SK-N-SH (cell line): ENCODE measurements at regions not wholly inside any gene's neighbourhood (a gene's known extent, or its start where the extent isn't known, plus 50 kb on each side); places are given as distances from the start of the nearest gene placed in this dataset.

Source experiments
- CTCF ChIA-PET: fragments of 300-600, 350-600 bp; formaldehyde crosslinking; extraction: SDS; loops from one replicate; lab custom pipeline; 2021; lab: Yijun Ruan, JAX
- POLR2A ChIA-PET: fragments of 350-600 bp; sonication (Branson Sonifier 250); formaldehyde crosslinking; extraction: SDS; loops from one replicate; lab custom pipeline; 2020; ENCODE audit warnings: antibody characterized with exemption, inconsistent platforms; lab: Yijun Ruan, JAX
- DNase-seq: peaks from one replicate; pipeline ENCODE4 v3.0.0; 2012
- H2AFZ ChIP-seq: fragments of 200-600 bp; sonication (generic); 2 replicates; pipeline ENCODE4 v1.8.1; 2016; ENCODE audit warnings: antibody characterized with exemption, mild to moderate bottlenecking, low read depth
- H3F3A ChIP-seq: fragments of 200-600 bp; sonication (generic); replicated peaks from 2 replicates; pipeline ENCODE3; 2016; ENCODE audit warnings: antibody characterized with exemption, mild to moderate bottlenecking; ENCODE audit not compliant: insufficient read depth
- H3K27ac ChIP-seq, 2 experiments: fragments of 200-500 bp in 1 of 2; fragments of 200-600 bp in 1 of 2; sonication (Bioruptor generic) in 1 of 2; sonication (generic), shearing (Covaris generic) in 1 of 2; 2 replicates each; pipeline versions ENCODE4 v1.5.1 to v1.6.1; 2014 to 2016; ENCODE audit warnings: low read depth in 2 of 2, inconsistent platforms in 1 of 2, low read length in 1 of 2, mild to moderate bottlenecking in 1 of 2, mixed read lengths in 1 of 2
- H3K27me3 ChIP-seq: fragments of 200-600 bp; sonication (generic), shearing (Covaris generic); 2 replicates; pipeline ENCODE4 v1.6.1; 2016; ENCODE audit warnings: mixed run types; ENCODE audit not compliant: insufficient read depth
- H3K36me3 ChIP-seq, 2 experiments: fragments of 200-500 bp in 1 of 2; fragments of 200-600 bp in 1 of 2; sonication (Bioruptor generic) in 1 of 2; sonication (generic) in 1 of 2; replicated peaks in 1 of 2; 2 replicates each; pipeline versions ENCODE3 to v1.5.1; 2014 to 2016; ENCODE audit warnings: low read length in 1 of 2, mild to moderate bottlenecking in 1 of 2; ENCODE audit not compliant: insufficient read depth in 2 of 2, control insufficient read depth in 1 of 2
- H3K4me1 ChIP-seq, 2 experiments: fragments of 200-500 bp in 1 of 2; fragments of 200-600 bp in 1 of 2; sonication (Bioruptor generic) in 1 of 2; sonication (generic), shearing (Covaris generic) in 1 of 2; 2 replicates each; pipeline versions ENCODE4 v1.5.1 to v1.6.1; 2014 to 2016; ENCODE audit warnings: low read depth in 1 of 2, low read length in 1 of 2, mixed run types in 1 of 2; ENCODE audit not compliant: insufficient read depth in 2 of 2, control insufficient read depth in 1 of 2
- H3K4me2 ChIP-seq: fragments of 200-600 bp; sonication (generic), shearing (Covaris generic); 2 replicates; pipeline ENCODE4 v1.6.1; 2017; ENCODE audit warnings: mixed run types
- H3K4me3 ChIP-seq, 2 experiments: fragments of 200-500 bp in 1 of 2; fragments of 200-600 bp in 1 of 2; sonication (Bioruptor generic) in 1 of 2; sonication (generic), shearing (Covaris generic) in 1 of 2; 2 replicates each; pipeline versions ENCODE4 v1.5.1 to v1.8.1; 2014 to 2016; ENCODE audit warnings: low read depth in 2 of 2, inconsistent platforms in 1 of 2, low read length in 1 of 2, mild to moderate bottlenecking in 1 of 2, mixed read lengths in 1 of 2, moderate library complexity in 1 of 2
- H3K79me2 ChIP-seq: fragments of 200-600 bp; sonication (generic); 2 replicates; pipeline ENCODE4 v1.8.1; 2017; ENCODE audit warnings: mild to moderate bottlenecking; ENCODE audit not compliant: insufficient read depth
- H3K9ac ChIP-seq: fragments of 200-600 bp; sonication (generic); 2 replicates; pipeline ENCODE4 v1.6.1; 2017; ENCODE audit warnings: mixed run types
- H3K9me2 ChIP-seq: fragments of 200-600 bp; sonication (generic); 2 replicates; pipeline ENCODE4 v1.6.1; 2017; ENCODE audit warnings: mixed run types
- H3K9me3 ChIP-seq: fragments of 200-600 bp; sonication (generic); 2 replicates; pipeline ENCODE4 v1.6.1; 2017; ENCODE audit warnings: mixed run types, mild to moderate bottlenecking, moderate library complexity
- H4K20me1 ChIP-seq: fragments of 200-600 bp; sonication (generic); 2 replicates; pipeline ENCODE4 v1.6.1; 2017; ENCODE audit warnings: mild to moderate bottlenecking, mixed run types; ENCODE audit not compliant: insufficient read depth
- CHD2 ChIP-seq: fragments of 150-350 bp; IDR thresholded peaks from 2 replicates; pipeline ENCODE4 v1.6.1; 2018; ENCODE audit warnings: low read length; ENCODE audit not compliant: partially characterized antibody
- EP300 ChIP-seq, 2 experiments: IDR thresholded peaks; 2 replicates each; pipeline versions ENCODE4 v1.4.0 to v1.6.1; 2012; ENCODE audit warnings: borderline replicate concordance in 1 of 2, low read depth in 1 of 2, low read length in 1 of 2
- EZH2phosphoT487 ChIP-seq: fragments of 200-600 bp; sonication (generic); IDR thresholded peaks from 2 replicates; pipeline ENCODE4 v1.6.1; 2017; ENCODE audit warnings: low read depth, mixed run types, mild to moderate bottlenecking, antibody characterized with exemption, moderate library complexity, borderline replicate concordance
- FOSL2 ChIP-seq: IDR thresholded peaks from 2 replicates; pipeline ENCODE4 v1.4.0; 2012; ENCODE audit warnings: low read depth, mild to moderate bottlenecking, moderate library complexity, borderline replicate concordance
- FOXJ3 ChIP-seq: sonication (generic); formaldehyde crosslinking; IDR thresholded peaks from 2 replicates; pipeline ENCODE4 v1.5.1; 2020; ENCODE audit warnings: mild to moderate bottlenecking, missing genetic modification reagents
- MAX ChIP-seq: IDR thresholded peaks from 2 replicates; pipeline ENCODE4 v1.4.0; 2012; ENCODE audit warnings: low read depth
- MEF2A ChIP-seq: IDR thresholded peaks from 2 replicates; pipeline ENCODE4 v1.4.0; 2012; ENCODE audit warnings: low read depth, borderline replicate concordance
- MXI1 ChIP-seq: IDR thresholded peaks from 2 replicates; pipeline ENCODE4 v1.6.1; 2012; ENCODE audit warnings: mild to moderate bottlenecking, low read depth, low read length, improper control_type of control experiment
- NFIC ChIP-seq: IDR thresholded peaks from 2 replicates; pipeline ENCODE4 v1.4.0; 2012; ENCODE audit warnings: borderline replicate concordance
- RCOR1 ChIP-seq: fragments of 150-350 bp; IDR thresholded peaks from 2 replicates; pipeline ENCODE4 v1.6.1; 2017; ENCODE audit warnings: antibody characterized with exemption, low read length
- REST ChIP-seq: IDR thresholded peaks from 2 replicates; pipeline ENCODE4 v1.6.1; 2012; ENCODE audit warnings: mild to moderate bottlenecking, low read depth, low read length, moderate library complexity
- USF1 ChIP-seq: IDR thresholded peaks from 2 replicates; pipeline ENCODE4 v1.4.0; 2012; ENCODE audit warnings: low read depth, borderline replicate concordance
- USF2 ChIP-seq: fragments of 150-350 bp; IDR thresholded peaks from 2 replicates; pipeline ENCODE4 v1.6.1; 2017; ENCODE audit warnings: antibody characterized with exemption, low read length, low read depth, borderline replicate concordance
- WGBS: methylation state at CpG from one replicate; pipeline ENCODE4 v1.1.6; 2017; ENCODE audit warnings: low lambda C conversion rate; 5-methylcytosine and 5-hydroxymethylcytosine counted together

- Histone ChIP-seq H3K4me2 (no peak overlapping the region), H3K27me3 (peaks cover 6% of the 10 kb centered on the region; the same call in 1 of the 2 replicates), H3K9me2 (no peaks in the 10 kb centered on the region), H3K79me2 (no peaks in the 10 kb centered on the region), H3F3A (no peaks in the 10 kb centered on the region), H3K9me3 (no peaks in the 10 kb centered on the region), H4K20me1 (no peaks in the 10 kb centered on the region), H3K9ac (no peak overlapping the region), H3K36me3 (no peaks in the 10 kb centered on the region), H3K27ac (no peak overlapping the region), H3K4me3 (no peak overlapping the region), H2AFZ (no peak overlapping the region), H3K4me1 (no peaks in the 10 kb centered on the region)
- ChIA-PET POLR2A (no interaction called here), CTCF (interaction anchor here (1.2 kb wide), 1 partner anchor 423 kb away, joined by 3 read pairs; no protein-coding TSS in a partner anchor)
- TF ChIP-seq MEF2A (no peak), MAX (no peak)
- WGBS, result 0% methylated on average over 1 of the region's 1 CpG
- DNase-seq, result no peak
Measured at GRCh38 chr17:6011206-6011605, 59.0 kb upstream of the WSCD1 start.

- DNase-seq, result no peak
Measured at GRCh38 chr17:6018788-6019187, 51.4 kb upstream of the WSCD1 start.

GRCh38 chr17:6019959-6020358 is 50.2 kb upstream of the WSCD1 start:
- Histone ChIP-seq H3K9ac (no peak overlapping the region), H3K36me3 (no peaks in the 10 kb centered on the region), H3F3A (no peaks in the 10 kb centered on the region), H3K9me3 (no peaks in the 10 kb centered on the region), H3K79me2 (no peaks in the 10 kb centered on the region), H2AFZ (no peak overlapping the region), H4K20me1 (no peaks in the 10 kb centered on the region), H3K27me3 (peaks cover 15% of the 10 kb centered on the region; the same call in 1 of the 2 replicates), H3K4me2 (no peak overlapping the region), H3K4me1 (no peaks in the 10 kb centered on the region), H3K4me3 (no peak overlapping the region), H3K27ac (no peak overlapping the region), H3K9me2 (no peaks in the 10 kb centered on the region)
- CTCF ChIA-PET, result no interaction called here
- no peak for DNase-seq
- 18% methylated on average over 6 of the region's 6 CpGs for WGBS
- POLR2A ChIA-PET, result no interaction called here
- TF ChIP-seq FOSL2, result no peak
- TF ChIP-seq NFIC, result no peak
- no peak for TF ChIP-seq EZH2phosphoT487
- no peak for TF ChIP-seq FOXJ3
- TF ChIP-seq RCOR1, result no peak
- no peak for TF ChIP-seq USF2
- no peak for TF ChIP-seq EP300 (IDR thresholded peaks at IDR 0.05; ENCODE audit: borderline replicate concordance in 1 of 2, low read depth in 1 of 2, low read length in 1 of 2)
- no peak for TF ChIP-seq MXI1
- no peak for TF ChIP-seq REST

More at GRCh38 chr17:6018788-6019187, 51.4 kb upstream of the WSCD1 start:
- Histone ChIP-seq H3K4me2 (no peak overlapping the region), H3K79me2 (no peaks in the 10 kb centered on the region), H3K9me2 (no peaks in the 10 kb centered on the region), H3K9me3 (no peaks in the 10 kb centered on the region), H3K36me3 (no peaks in the 10 kb centered on the region), H3K27me3 (peaks cover 15% of the 10 kb centered on the region; the same call in 1 of the 2 replicates), H2AFZ (no peak overlapping the region), H3K4me1 (no peaks in the 10 kb centered on the region), H3K9ac (no peak overlapping the region), H4K20me1 (no peaks in the 10 kb centered on the region), H3K27ac (no peak overlapping the region), H3K4me3 (no peak overlapping the region), H3F3A (no peaks in the 10 kb centered on the region)
- CTCF ChIA-PET, result interaction anchor here (0.7 kb wide), 1 partner anchor 173 kb away, joined by 4 read pairs; no protein-coding TSS in a partner anchor
- whole genome bisulfite sequencing, result 0% methylated on average over 1 of the region's 1 CpG
- POLR2A ChIA-PET, result no interaction called here
- no peak for TF ChIP-seq MAX
- TF ChIP-seq USF1, result no peak
- no peak for TF ChIP-seq FOSL2
- TF ChIP-seq RCOR1, result no peak
- TF ChIP-seq EP300 (IDR thresholded peaks at IDR 0.05; ENCODE audit: borderline replicate concordance in 1 of 2, low read depth in 1 of 2, low read length in 1 of 2), result no peak
- no peak for TF ChIP-seq CHD2
- TF ChIP-seq NFIC, result no peak
